NCI-H446 (cell line): ENCODE measurements at regions not wholly inside any gene's neighbourhood (a gene's known extent, or its start where the extent isn't known, plus 50 kb on each side); places are given as distances from the start of the nearest gene placed in this dataset.

ENCODE experiments used
- DNase-seq, 2 experiments: peaks; one replicate each; lab custom pipeline; 2025; lab: John Stamatoyannopoulos, UW

GRCh38 chr7:68640103-68640502, 958.2 kb upstream of the AUTS2 start:
- DNase-seq, result no peak

GRCh38 chr7:68642727-68643126, 955.5 kb upstream of the AUTS2 start:
- no peak for DNase-seq

GRCh38 chr7:68663392-68663791, 934.9 kb upstream of the AUTS2 start:
- DNase-seq, result no peak

GRCh38 chr7:68671046-68671445, 927.2 kb upstream of the AUTS2 start:
- DNase-seq, result no peak

GRCh38 chr7:68671671-68672070, 926.6 kb upstream of the AUTS2 start:
- DNase-seq, result no peak

- DNase-seq, result no peak
Measured at GRCh38 chr7:68674826-68675225, 923.4 kb upstream of the AUTS2 start.

GRCh38 chr7:68676813-68677535, 921.3 kb upstream of the AUTS2 start:
- no peak for DNase-seq

- no peak for DNase-seq
Measured at GRCh38 chr7:68678196-68678595, 920.1 kb upstream of the AUTS2 start.

- no peak for DNase-seq
Measured at GRCh38 chr7:68679459-68680234, 918.6 kb upstream of the AUTS2 start.

- no peak for DNase-seq
Measured at GRCh38 chr7:68680235-68680872, 917.9 kb upstream of the AUTS2 start.

- no peak for DNase-seq
Measured at GRCh38 chr7:68682910-68683309, 915.4 kb upstream of the AUTS2 start.

GRCh38 chr7:68684246-68684839, 913.9 kb upstream of the AUTS2 start:
- no peak for DNase-seq

- DNase-seq, result no peak
Measured at GRCh38 chr7:68684996-68685395, 913.3 kb upstream of the AUTS2 start.

GRCh38 chr7:68688416-68689086, 909.7 kb upstream of the AUTS2 start:
- DNase-seq, result no peak

- DNase-seq, result no peak
Measured at GRCh38 chr7:68689087-68689433, 909.2 kb upstream of the AUTS2 start.

GRCh38 chr7:68691261-68692216, 906.7 kb upstream of the AUTS2 start:
- no peak for DNase-seq

- no peak for DNase-seq
Measured at GRCh38 chr7:68692511-68692910, 905.8 kb upstream of the AUTS2 start.

- no peak for DNase-seq
Measured at GRCh38 chr7:68694656-68695055, 903.6 kb upstream of the AUTS2 start.

GRCh38 chr7:68697796-68698280, 900.4 kb upstream of the AUTS2 start:
- no peak for DNase-seq

GRCh38 chr7:68699090-68699711, 899.1 kb upstream of the AUTS2 start:
- no peak for DNase-seq
